HL-60/S4 (cell line): ENCODE measurements at regions not wholly inside any gene's neighbourhood (a gene's known extent, or its start where the extent isn't known, plus 50 kb on each side); places are given as distances from the start of the nearest gene placed in this dataset.

ENCODE experiments used
- in situ Hi-C: fragments of 300-500 bp; cut with MboI; formaldehyde crosslinking; loops from 2 replicates; pipeline ENCODE4 v1.14.3; 2022; ENCODE audit warnings: low sequenced_read_pairs

GRCh38 chr17:77407321-77408277, 266.8 kb downstream of the SEC14L1 start:
- in situ Hi-C loops: no loop called here

- in situ Hi-C loops: no loop called here
Measured at GRCh38 chr17:77408284-77408683, 267.5 kb downstream of the SEC14L1 start.

GRCh38 chr17:77409282-77410161, 268.8 kb downstream of the SEC14L1 start:
- in situ Hi-C loops: no loop called here

GRCh38 chr17:77410470-77410869, 269.7 kb downstream of the SEC14L1 start:
- in situ Hi-C loops: no loop called here

- in situ Hi-C loops: no loop called here
Measured at GRCh38 chr17:77414811-77415400, 274.1 kb downstream of the SEC14L1 start.

- in situ Hi-C loops: no loop called here
Measured at GRCh38 chr17:77416105-77416713, 275.4 kb downstream of the SEC14L1 start.

- in situ Hi-C loops: no loop called here
Measured at GRCh38 chr17:77417575-77417974, 276.8 kb downstream of the SEC14L1 start.

GRCh38 chr17:77418609-77419008, 277.8 kb downstream of the SEC14L1 start:
- in situ Hi-C loops: no loop called here

- in situ Hi-C loops: no loop called here
Measured at GRCh38 chr17:77419095-77419494, 278.3 kb downstream of the SEC14L1 start.

GRCh38 chr17:77419547-77420094, 278.9 kb downstream of the SEC14L1 start:
- in situ Hi-C loops: no loop called here

GRCh38 chr17:77420095-77420803, 279.5 kb downstream of the SEC14L1 start:
- in situ Hi-C loops: no loop called here

GRCh38 chr17:77420804-77421629, 280.2 kb downstream of the SEC14L1 start:
- in situ Hi-C loops: no loop called here

GRCh38 chr17:77421630-77421972, 280.8 kb downstream of the SEC14L1 start:
- in situ Hi-C loops: no loop called here

GRCh38 chr17:77422104-77422747, 281.5 kb downstream of the SEC14L1 start:
- in situ Hi-C loops: no loop called here

GRCh38 chr17:77422748-77423113, 282.0 kb downstream of the SEC14L1 start:
- in situ Hi-C loops: no loop called here

- in situ Hi-C loops: no loop called here
Measured at GRCh38 chr17:77423589-77424451, 283.1 kb downstream of the SEC14L1 start.

GRCh38 chr17:77424585-77425344, 284.0 kb downstream of the SEC14L1 start:
- in situ Hi-C loops: no loop called here
